Natural killer cell treated with Interleukin-12 subunit alpha and Interleukin-12 subunit beta and Interleukin-15 and Interleukin-18, amount 100 ng/mL, for 72 hours (primary cell): ENCODE measurements at regions not wholly inside any gene's neighbourhood (a gene's known extent, or its start where the extent isn't known, plus 50 kb on each side); places are given as distances from the start of the nearest gene placed in this dataset.
"Not testable (repeated sequence)": the region's sequence is repeated elsewhere in the genome, so short reads cannot be mapped to it uniquely, and the experiment has no call there.

Source experiments
- ATAC-seq, 2 donors: fragments of 150-1000 bp; cut with Tn5 transposase in 1 of 2; sonication (Bioruptor Pico), chemical (Tn5 transposase) in 1 of 2; 2 replicates each; pipeline ENCODE4 v1.10.0; 2021
- DNase-seq: peaks from one replicate; pipeline ENCODE4 v3.0.0; 2022; ENCODE audit warnings: low spot score
- H3K27ac Mint-ChIP-seq, 2 donors: 1 replicate in 1 of 2; 2 replicates in 1 of 2; pipeline ENCODE4 v1.8.0; 2022; ENCODE audit warnings: mixed read lengths in 2 of 2, mild to moderate bottlenecking in 1 of 2, moderate library complexity in 1 of 2
- H3K27me3 Mint-ChIP-seq, 2 donors: 1 replicate in 1 of 2; 2 replicates in 1 of 2; pipeline ENCODE4 v1.8.0; 2022; ENCODE audit warnings: mixed read lengths in 2 of 2
- H3K36me3 Mint-ChIP-seq: one replicate; pipeline ENCODE4 v1.8.0; 2022; ENCODE audit warnings: mixed read lengths
- H3K4me1 Mint-ChIP-seq, 2 donors: 1 replicate in 1 of 2; 2 replicates in 1 of 2; pipeline ENCODE4 v1.8.0; 2022; ENCODE audit warnings: low read depth in 2 of 2, mixed read lengths in 2 of 2, mild to moderate bottlenecking in 1 of 2
- H3K4me3 Mint-ChIP-seq: one replicate; pipeline ENCODE4 v1.8.0; 2022; ENCODE audit warnings: mixed read lengths
- H3K9me3 Mint-ChIP-seq: 2 replicates; pipeline ENCODE4 v1.8.0; 2022; ENCODE audit warnings: mixed read lengths

DNA sequence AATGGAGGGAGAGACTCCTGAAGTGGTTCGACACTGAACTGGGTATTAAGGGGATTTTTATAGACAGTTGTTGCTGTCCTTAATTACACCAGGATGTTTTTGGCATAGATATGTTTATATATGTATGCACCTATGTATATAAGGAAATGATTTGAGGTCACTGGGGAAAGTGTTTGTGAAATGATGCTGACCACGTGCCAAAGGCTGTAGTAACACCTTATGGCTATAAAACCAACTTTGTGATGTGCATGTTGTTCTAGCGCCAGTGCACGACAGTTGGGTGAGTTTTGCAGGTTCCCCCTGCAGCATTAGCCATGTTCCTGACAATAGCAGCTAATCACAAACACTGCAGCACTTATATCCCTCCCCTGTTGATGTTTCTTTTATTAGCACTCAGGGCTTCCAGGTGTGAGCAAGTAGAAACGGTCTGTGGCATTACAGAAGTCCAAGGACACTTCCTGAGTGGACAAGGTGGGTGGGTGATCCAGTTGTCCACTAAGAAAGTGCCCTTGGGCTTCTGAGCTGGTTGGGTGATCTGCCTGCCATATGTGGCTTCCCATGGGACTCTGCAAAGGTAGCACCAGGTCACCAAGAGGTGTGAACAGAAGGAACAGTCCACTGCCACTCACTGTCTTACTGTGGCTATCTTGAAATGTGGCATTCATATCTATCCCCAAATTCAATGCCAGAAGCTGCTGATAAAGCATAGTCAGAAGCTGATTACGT, 63.0 kb upstream of the RBM24 start:
- peaks cover 11 to 15% of the 10 kb centered on the region in 2 donors for H3K27me3 Mint-ChIP-seq
- ATAC-seq, result no peak
- no peaks in the 10 kb centered on the region for H3K9me3 Mint-ChIP-seq
- H3K27ac Mint-ChIP-seq, result no peak overlapping the region
- H3K36me3 Mint-ChIP-seq, result no peaks in the 10 kb centered on the region
- H3K4me3 Mint-ChIP-seq, result no peak overlapping the region
- no peak for DNase-seq
- H3K4me1 Mint-ChIP-seq, result no peaks in the 10 kb centered on the region

DNA sequence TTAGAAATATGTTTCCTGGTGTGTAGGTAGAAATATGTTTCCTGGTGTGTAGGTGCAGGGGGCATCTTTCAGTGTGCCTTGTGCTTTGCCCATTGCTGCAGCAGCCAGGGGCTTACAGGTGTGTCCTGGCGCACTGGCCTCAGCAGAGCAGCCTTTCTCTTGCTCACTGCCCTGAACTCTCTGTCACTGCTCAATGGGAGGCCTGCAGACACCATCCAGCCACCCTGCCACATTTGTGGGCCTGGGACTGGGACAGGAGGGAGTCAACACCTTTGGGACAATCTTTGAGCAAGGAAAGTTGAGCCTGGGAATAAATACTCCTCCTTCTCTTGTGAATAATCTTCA, 62.4 kb upstream of the RBM24 start:
- no peaks in the 10 kb centered on the region for H3K9me3 Mint-ChIP-seq
- H3K27me3 Mint-ChIP-seq, result peaks cover 11 to 16% of the 10 kb centered on the region in 2 donors
- no peaks in the 10 kb centered on the region for H3K36me3 Mint-ChIP-seq
- ATAC-seq (no peak), DNase-seq (no peak)
- H3K4me3 Mint-ChIP-seq, result no peak overlapping the region
- H3K4me1 Mint-ChIP-seq, result no peaks in the 10 kb centered on the region
- no peak overlapping the region for H3K27ac Mint-ChIP-seq

DNA sequence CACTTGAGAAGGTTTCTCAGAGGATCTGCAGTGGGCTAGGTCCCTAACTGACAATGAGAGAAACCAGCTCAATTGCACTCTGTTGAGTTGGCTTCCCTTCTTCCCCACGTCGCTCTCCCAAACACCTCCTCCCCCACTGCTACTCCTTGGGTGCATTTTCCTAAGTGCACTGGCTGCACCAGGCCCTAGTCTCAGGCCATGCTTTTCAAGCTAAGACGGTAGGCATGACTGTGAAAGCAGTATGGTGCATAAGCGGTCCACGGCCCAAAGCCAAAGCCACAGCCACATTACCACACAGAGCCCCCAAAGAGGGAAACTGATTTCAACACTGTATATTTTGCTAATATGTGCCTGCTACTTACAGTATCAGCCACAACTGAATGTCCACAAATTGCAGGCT, 62.1 kb upstream of the RBM24 start:
- peaks cover 11 to 20% of the 10 kb centered on the region in 2 donors for H3K27me3 Mint-ChIP-seq
- H3K27ac Mint-ChIP-seq, result no peak overlapping the region
- H3K36me3 Mint-ChIP-seq, result no peaks in the 10 kb centered on the region
- H3K4me3 Mint-ChIP-seq, result no peak overlapping the region
- ATAC-seq (no peak), DNase-seq (no peak)
- H3K9me3 Mint-ChIP-seq, result no peaks in the 10 kb centered on the region
- no peaks in the 10 kb centered on the region for H3K4me1 Mint-ChIP-seq

DNA sequence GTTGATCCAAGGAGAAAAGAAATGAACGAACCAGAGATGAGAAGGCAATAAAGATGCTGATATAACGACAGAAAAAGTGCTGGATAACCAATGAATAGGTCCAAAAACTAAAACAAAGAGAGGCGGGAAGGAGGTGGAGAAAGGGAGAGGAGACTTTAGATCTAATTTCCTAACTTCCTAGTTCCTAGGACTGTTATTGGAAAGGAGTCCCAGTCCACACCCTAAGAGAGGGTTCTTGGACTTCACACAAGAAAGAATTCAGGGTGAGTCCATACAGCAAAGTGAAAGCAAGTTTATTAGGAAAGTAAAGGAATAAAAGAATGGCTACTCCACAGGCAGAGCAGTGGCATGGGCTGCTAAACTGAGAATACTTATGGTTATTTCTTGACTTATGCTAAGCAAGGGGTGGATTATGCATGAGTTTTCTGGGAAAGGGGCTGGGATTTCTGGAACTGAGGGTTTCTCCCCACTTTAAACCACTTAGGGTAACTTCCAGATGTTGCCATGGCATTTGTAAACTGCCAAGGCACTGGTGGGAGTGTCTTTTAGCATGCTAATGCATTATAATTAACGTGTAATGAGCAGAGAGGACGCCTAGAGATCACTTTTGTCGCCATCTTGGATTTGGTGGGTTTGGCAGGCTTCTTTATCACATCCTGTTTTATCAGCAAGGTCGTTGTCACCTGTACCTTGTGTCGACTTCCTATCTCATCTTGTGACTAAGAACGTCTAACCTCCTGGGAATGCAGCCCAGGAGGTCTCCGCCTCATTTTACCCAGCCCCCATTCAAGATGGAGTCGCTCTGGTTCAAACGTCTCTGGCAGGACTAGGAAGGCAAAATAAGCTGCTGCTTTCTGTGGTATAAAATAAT, 60.9 kb upstream of the RBM24 start:
- H3K4me1 Mint-ChIP-seq, result no peaks in the 10 kb centered on the region
- no peaks in the 10 kb centered on the region for H3K9me3 Mint-ChIP-seq
- ATAC-seq (no peak), DNase-seq (no peak)
- H3K4me3 Mint-ChIP-seq, result no peak overlapping the region
- H3K36me3 Mint-ChIP-seq, result no peaks in the 10 kb centered on the region
- no peak overlapping the region for H3K27ac Mint-ChIP-seq
- H3K27me3 Mint-ChIP-seq, result peaks cover 11 to 22% of the 10 kb centered on the region in 2 donors

DNA sequence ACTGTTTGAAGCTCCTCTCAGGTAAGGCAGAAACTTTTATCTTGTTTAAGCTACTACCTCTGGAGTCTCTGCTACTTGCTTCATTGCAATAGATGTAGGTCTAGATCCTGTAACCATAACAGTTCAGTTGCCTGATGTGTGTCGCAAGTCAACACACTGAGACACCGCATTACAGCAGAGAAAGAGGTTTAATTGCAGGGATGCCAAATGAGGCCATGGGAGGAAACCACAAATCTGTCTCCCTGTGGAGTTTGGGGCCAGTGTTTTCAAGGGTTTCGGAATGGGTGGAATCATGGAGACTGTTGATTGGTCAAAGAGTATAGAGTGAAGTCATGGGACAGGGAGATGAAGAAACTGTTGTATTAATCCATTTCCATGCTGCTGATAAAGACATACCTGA, 57.1 kb upstream of the RBM24 start:
- Mint-ChIP-seq H3K4me1 (no peaks in the 10 kb centered on the region), H3K36me3 (no peaks in the 10 kb centered on the region), H3K27me3 (peaks cover 13 to 27% of the 10 kb centered on the region in 2 donors), H3K4me3 (no peak overlapping the region), H3K9me3 (no peaks in the 10 kb centered on the region), H3K27ac (no peak overlapping the region)
- DNase-seq (no peak), ATAC-seq (no peak)

DNA sequence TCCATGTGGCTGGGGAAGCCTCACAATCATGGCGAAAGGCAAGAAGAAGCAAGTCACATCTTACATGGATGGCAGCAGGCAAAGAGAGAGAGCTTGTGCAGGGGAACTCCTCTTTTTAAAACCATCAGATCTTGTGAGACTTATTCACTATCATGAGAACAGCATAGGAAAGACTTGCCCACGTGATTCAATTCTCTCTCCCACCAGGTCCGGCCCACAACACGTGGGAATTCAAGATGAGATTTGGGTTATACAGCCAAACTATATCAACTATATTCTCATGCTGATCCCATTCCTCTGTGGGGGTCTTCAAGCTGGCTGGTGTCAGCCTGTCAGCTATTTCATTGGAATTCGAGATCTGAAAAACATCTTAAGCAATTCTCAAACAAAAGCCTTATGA, 56.7 kb upstream of the RBM24 start:
- not testable (repeated sequence) for DNase-seq, H3K27ac Mint-ChIP-seq, ATAC-seq, H3K9me3 Mint-ChIP-seq, H3K36me3 Mint-ChIP-seq, H3K4me1 Mint-ChIP-seq, H3K4me3 Mint-ChIP-seq
- peaks cover 12 to 27% of the 10 kb centered on the region in 2 donors for H3K27me3 Mint-ChIP-seq

DNA sequence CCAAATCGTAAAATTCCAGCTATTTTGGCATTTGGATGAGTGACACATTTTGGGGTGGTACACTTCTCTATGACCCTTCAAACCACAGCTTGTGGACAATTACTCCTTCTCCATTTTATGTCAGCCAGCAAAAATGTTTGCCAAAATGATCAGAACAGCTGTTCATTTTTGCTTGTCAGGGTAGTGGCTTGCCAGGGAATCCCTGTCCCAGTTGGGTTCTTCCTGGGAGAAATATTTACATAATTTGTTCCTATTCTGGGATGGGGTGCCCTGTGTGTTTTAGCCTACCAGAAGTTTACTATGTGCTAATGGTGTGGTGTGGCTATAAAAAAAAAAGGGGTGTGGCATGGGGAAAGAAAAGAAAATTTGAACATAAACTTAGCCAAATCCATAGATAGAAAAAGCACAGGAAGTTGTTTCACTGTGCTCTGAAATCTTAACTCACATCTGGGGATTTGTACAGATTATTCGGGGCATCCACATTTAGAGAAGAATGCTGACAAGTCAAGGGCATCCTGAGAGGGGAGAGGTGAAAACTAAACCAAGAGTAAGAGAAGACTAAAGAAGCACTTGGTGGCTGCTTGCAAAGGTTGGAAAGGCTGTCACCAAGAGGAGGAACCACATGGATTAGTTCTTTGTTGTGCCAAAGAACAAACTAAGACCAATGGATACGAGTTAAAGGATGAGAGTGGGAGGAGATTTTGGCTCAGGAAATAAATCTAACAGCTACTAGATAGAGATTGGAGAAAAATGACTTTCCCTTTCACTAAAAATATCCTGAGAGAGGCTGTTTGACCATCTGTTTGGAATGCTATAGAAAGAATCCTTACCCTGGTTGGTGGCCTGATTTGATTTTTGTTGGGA, 55.2 kb upstream of the RBM24 start:
- Mint-ChIP-seq H3K9me3 (no peaks in the 10 kb centered on the region), H3K36me3 (no peaks in the 10 kb centered on the region), H3K27ac (no peak overlapping the region), H3K27me3 (peaks cover 7 to 20% of the 10 kb centered on the region in 2 donors), H3K4me3 (no peak overlapping the region), H3K4me1 (no peaks in the 10 kb centered on the region)
- no peak for ATAC-seq
- DNase-seq, result no peak

DNA sequence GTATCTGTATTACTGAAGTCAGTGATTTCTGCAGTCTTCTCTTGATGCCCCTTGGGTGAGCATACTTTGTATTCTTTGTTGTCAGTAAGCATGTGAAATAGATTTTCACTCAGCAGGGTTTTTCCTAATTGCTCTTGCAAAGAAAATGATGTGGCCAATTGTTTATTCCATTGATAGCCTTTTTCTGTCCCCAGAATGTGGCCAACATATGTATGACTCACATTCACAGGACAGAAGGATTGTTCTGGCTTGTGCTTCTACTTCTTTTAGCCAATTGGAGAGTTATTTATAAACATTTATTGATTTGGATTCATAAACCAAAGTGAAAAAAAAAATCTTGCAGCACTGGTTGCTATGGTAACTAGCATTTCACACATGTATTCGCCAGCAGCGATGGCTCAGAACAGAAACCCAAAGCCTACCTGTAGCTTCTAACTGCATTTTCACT, 54.4 kb upstream of the RBM24 start:
- Mint-ChIP-seq H3K4me1 (no peaks in the 10 kb centered on the region), H3K4me3 (no peak overlapping the region), H3K9me3 (no peaks in the 10 kb centered on the region), H3K36me3 (no peaks in the 10 kb centered on the region), H3K27me3 (peaks cover 7 to 25% of the 10 kb centered on the region in 2 donors), H3K27ac (no peak overlapping the region)
- ATAC-seq (no peak), DNase-seq (no peak)

DNA sequence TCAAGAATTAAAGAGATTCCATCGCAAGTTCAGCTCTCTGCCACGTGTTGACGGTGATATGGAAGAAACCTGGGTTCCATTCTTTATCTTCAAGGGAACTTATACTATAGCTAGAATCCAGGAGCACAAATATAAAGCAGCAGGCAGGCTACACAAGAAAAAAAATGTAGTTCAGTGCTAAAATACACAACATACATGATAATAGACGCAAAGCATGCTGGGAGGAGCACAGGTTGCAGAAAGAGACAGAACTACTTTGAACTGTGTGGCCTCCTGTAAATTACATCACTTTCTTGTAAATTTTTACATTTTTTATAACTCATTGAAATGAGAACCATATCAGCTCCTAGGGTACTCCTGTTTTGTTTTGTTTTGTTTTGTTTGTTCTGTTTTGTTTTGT, 53.8 kb upstream of the RBM24 start:
- ATAC-seq, result no peak
- H3K9me3 Mint-ChIP-seq, result no peaks in the 10 kb centered on the region
- H3K27me3 Mint-ChIP-seq, result peaks cover 7 to 25% of the 10 kb centered on the region in 2 donors
- H3K4me3 Mint-ChIP-seq, result no peak overlapping the region
- H3K27ac Mint-ChIP-seq, result no peak overlapping the region
- no peaks in the 10 kb centered on the region for H3K36me3 Mint-ChIP-seq
- no peaks in the 10 kb centered on the region for H3K4me1 Mint-ChIP-seq
- DNase-seq, result no peak
